ENCODE measurements at regions not wholly inside any gene's neighbourhood (a gene's known extent, or its start where the extent isn't known, plus 50 kb on each side); places are given as distances from the start of the nearest gene placed in this dataset.

- no peak for TF ChIP-seq POLR2AphosphoS5 (IDR thresholded peaks at IDR 0.05; ENCODE audit: low read depth, low read length)
- TF ChIP-seq TAF1 (IDR thresholded peaks at IDR 0.05; ENCODE audit: low read depth, low read length) = no peak
- TF ChIP-seq POLR2A (IDR thresholded peaks at IDR 0.05; ENCODE audit: low read depth, low read length) = no peak
- TF ChIP-seq PAX5 (IDR thresholded peaks at IDR 0.05; ENCODE audit: insufficient read depth, low read length, severe bottlenecking) = no peak
- no peak for TF ChIP-seq SPI1 (IDR thresholded peaks at IDR 0.05; ENCODE audit: low read depth, low read length)
Measured at GRCh38 chr7:94738071-94738470, 82.1 kb upstream of the SGCE start.
